WTC11 (cell line): ENCODE measurements at regions not wholly inside any gene's neighbourhood (a gene's known extent, or its start where the extent isn't known, plus 50 kb on each side); places are given as distances from the start of the nearest gene placed in this dataset.

ENCODE experiments used
- ATAC-seq: fragments of 200-7000 bp; cut with Tn5 transposase; 2 replicates; pipeline ENCODE4 v1.10.0; 2021; ENCODE audit warnings: mild to moderate bottlenecking, moderate library complexity
- CTCF ChIA-PET: fragments of 300-600 bp; sonication (Branson Sonifier 250); formaldehyde crosslinking; loops from one replicate; lab custom pipeline; 2021; ENCODE audit warnings: antibody characterized with exemption; lab: Charles Lee
- POLR2A ChIA-PET: fragments of 350-600 bp; sonication (Branson Sonifier 250); formaldehyde crosslinking; loops from one replicate; lab custom pipeline; 2021; ENCODE audit warnings: antibody characterized with exemption; lab: Charles Lee
- DNase-seq: peaks from one replicate; pipeline ENCODE4 v3.0.0; 2021; ENCODE audit warnings: low spot score
- H3K27ac Mint-ChIP-seq: 2 replicates; pipeline ENCODE4 v1.8.0; 2021; ENCODE audit warnings: mixed read lengths
- H3K27me3 Mint-ChIP-seq: 2 replicates; pipeline ENCODE4 v1.8.0; 2021; ENCODE audit warnings: low read depth, mild to moderate bottlenecking, moderate library complexity, mixed read lengths
- H3K36me3 Mint-ChIP-seq: 2 replicates; pipeline ENCODE4 v1.8.0; 2021; ENCODE audit warnings: mixed read lengths
- H3K4me1 Mint-ChIP-seq: 2 replicates; pipeline ENCODE4 v1.8.0; 2022; ENCODE audit warnings: mixed read lengths
- H3K4me3 Mint-ChIP-seq: 2 replicates; pipeline ENCODE4 v1.8.0; 2021; ENCODE audit warnings: mild to moderate bottlenecking, moderate library complexity, mixed read lengths
- H3K9me3 Mint-ChIP-seq: 2 replicates; pipeline ENCODE4 v1.8.0; 2021; ENCODE audit warnings: mixed read lengths
- CDX4 ChIP-seq: fragments of 250-450 bp; sonication (Bioruptor Pico); IDR thresholded peaks from 2 replicates; pipeline ENCODE4 v1.9.0; 2021; ENCODE audit warnings: moderate library complexity, mild to moderate bottlenecking, inconsistent platforms, borderline replicate concordance
- GABPB1 ChIP-seq: sonication (generic); formaldehyde crosslinking; IDR thresholded peaks from 2 replicates; pipeline ENCODE4 v1.8.1; 2023; ENCODE audit warnings: mild to moderate bottlenecking, missing genetic modification reagents
- GTF2I ChIP-seq: fragments of 250-450 bp; sonication (Bioruptor Pico); conservative IDR thresholded peaks from 2 replicates; pipeline ENCODE4 v1.4.0; 2021; ENCODE audit warnings: mild to moderate bottlenecking
- IRF2 ChIP-seq: sonication (generic); formaldehyde crosslinking; IDR thresholded peaks from 2 replicates; pipeline ENCODE4 v1.8.0; 2022; ENCODE audit warnings: low read depth, missing genetic modification reagents, borderline replicate concordance
- MYBL2 ChIP-seq: sonication (generic); formaldehyde crosslinking; IDR thresholded peaks from 2 replicates; pipeline ENCODE4 v1.8.1; 2023; ENCODE audit warnings: mild to moderate bottlenecking, moderate library complexity, missing genetic modification reagents
- NFE2L1 ChIP-seq: sonication (generic); formaldehyde crosslinking; IDR thresholded peaks from 2 replicates; pipeline ENCODE4 v1.8.1; 2023; ENCODE audit warnings: missing genetic modification reagents
- NR1H2 ChIP-seq: sonication (generic); formaldehyde crosslinking; IDR thresholded peaks from 2 replicates; pipeline ENCODE4 v1.9.0; 2021; ENCODE audit warnings: mild to moderate bottlenecking, moderate library complexity, missing genetic modification reagents
- RELA ChIP-seq: sonication (generic); formaldehyde crosslinking; IDR thresholded peaks from 2 replicates; pipeline ENCODE4 v1.8.1; 2022; ENCODE audit warnings: missing genetic modification reagents, mild to moderate bottlenecking, borderline replicate concordance
- ZBTB21 ChIP-seq: sonication (generic); formaldehyde crosslinking; IDR thresholded peaks from 2 replicates; pipeline ENCODE4 v1.8.1; 2023; ENCODE audit warnings: mild to moderate bottlenecking, missing genetic modification reagents, borderline replicate concordance
- ZNF121 ChIP-seq: sonication (generic); formaldehyde crosslinking; IDR thresholded peaks from 2 replicates; pipeline ENCODE4 v1.8.0; 2023; ENCODE audit warnings: missing genetic modification reagents
- ZNF317 ChIP-seq: sonication (generic); formaldehyde crosslinking; IDR thresholded peaks from 2 replicates; pipeline ENCODE4 v1.8.1; 2023; ENCODE audit warnings: low read depth, mild to moderate bottlenecking, moderate library complexity, missing genetic modification reagents, borderline replicate concordance
- ZNF671 ChIP-seq: fragments of 250-450 bp; sonication (Bioruptor Pico); IDR thresholded peaks from 2 replicates; pipeline ENCODE4 v1.8.0; 2021; ENCODE audit warnings: mild to moderate bottlenecking
- TF ChIP-seq, protein P1 (sequence below): sonication (generic); formaldehyde crosslinking; IDR thresholded peaks from 2 replicates; pipeline ENCODE4 v1.8.0; 2023; ENCODE audit warnings: missing genetic modification reagents, mild to moderate bottlenecking, borderline replicate concordance
- TF ChIP-seq, protein P2 (sequence below): sonication (generic); formaldehyde crosslinking; IDR thresholded peaks from 2 replicates; pipeline ENCODE4 v1.8.1; 2022; ENCODE audit warnings: missing genetic modification reagents, borderline replicate concordance
- TF ChIP-seq, protein P3 (sequence below): sonication (generic); formaldehyde crosslinking; IDR thresholded peaks from 2 replicates; pipeline ENCODE4 v1.8.1; 2023; ENCODE audit warnings: mild to moderate bottlenecking, missing genetic modification reagents, borderline replicate concordance
- TF ChIP-seq, protein P4 (sequence below): fragments of 200-600 bp; IDR thresholded peaks from 2 replicates; pipeline ENCODE4 v1.8.0; 2022; ENCODE audit warnings: antibody characterized with exemption

- TF ChIP-seq GTF2I (CRISPR knock-in tag): no peak
Measured at GRCh38 chr1:187078916-187079315, 250.2 kb downstream of the PLA2G4A start (continued).

DNA sequence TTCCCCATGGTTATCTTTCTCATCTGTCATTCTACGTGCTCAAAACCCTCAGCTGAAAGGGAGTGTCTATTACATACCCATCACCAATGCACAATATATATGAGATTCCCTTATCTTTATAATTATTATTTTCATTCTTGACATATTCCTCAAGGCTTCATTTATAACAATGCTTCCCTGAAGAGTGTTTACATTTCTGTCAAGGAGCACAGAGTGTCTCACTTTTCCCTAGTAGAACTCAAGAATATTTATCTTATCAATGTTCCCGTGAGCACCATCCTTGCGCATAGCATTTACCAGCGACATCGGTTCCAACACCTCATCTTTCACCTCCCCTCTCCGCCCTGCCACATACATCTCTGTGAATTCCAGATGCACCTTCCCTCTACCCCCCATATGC, 250.6 kb downstream of the PLA2G4A start:
- H3K36me3 Mint-ChIP-seq: no peaks in the 10 kb centered on the region
- no peaks in the 10 kb centered on the region for H3K4me1 Mint-ChIP-seq
- no peaks in the 10 kb centered on the region for H3K27me3 Mint-ChIP-seq
- no peak for DNase-seq
- TF ChIP-seq, protein P1, sequence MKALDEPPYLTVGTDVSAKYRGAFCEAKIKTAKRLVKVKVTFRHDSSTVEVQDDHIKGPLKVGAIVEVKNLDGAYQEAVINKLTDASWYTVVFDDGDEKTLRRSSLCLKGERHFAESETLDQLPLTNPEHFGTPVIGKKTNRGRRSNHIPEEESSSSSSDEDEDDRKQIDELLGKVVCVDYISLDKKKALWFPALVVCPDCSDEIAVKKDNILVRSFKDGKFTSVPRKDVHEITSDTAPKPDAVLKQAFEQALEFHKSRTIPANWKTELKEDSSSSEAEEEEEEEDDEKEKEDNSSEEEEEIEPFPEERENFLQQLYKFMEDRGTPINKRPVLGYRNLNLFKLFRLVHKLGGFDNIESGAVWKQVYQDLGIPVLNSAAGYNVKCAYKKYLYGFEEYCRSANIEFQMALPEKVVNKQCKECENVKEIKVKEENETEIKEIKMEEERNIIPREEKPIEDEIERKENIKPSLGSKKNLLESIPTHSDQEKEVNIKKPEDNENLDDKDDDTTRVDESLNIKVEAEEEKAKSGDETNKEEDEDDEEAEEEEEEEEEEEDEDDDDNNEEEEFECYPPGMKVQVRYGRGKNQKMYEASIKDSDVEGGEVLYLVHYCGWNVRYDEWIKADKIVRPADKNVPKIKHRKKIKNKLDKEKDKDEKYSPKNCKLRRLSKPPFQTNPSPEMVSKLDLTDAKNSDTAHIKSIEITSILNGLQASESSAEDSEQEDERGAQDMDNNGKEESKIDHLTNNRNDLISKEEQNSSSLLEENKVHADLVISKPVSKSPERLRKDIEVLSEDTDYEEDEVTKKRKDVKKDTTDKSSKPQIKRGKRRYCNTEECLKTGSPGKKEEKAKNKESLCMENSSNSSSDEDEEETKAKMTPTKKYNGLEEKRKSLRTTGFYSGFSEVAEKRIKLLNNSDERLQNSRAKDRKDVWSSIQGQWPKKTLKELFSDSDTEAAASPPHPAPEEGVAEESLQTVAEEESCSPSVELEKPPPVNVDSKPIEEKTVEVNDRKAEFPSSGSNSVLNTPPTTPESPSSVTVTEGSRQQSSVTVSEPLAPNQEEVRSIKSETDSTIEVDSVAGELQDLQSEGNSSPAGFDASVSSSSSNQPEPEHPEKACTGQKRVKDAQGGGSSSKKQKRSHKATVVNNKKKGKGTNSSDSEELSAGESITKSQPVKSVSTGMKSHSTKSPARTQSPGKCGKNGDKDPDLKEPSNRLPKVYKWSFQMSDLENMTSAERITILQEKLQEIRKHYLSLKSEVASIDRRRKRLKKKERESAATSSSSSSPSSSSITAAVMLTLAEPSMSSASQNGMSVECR (CRISPR knock-in tag): no peak
- TF ChIP-seq GABPB1 (no peak), ZNF121 (CRISPR knock-in tag) (no peak), RELA (CRISPR knock-in tag) (no peak), ZBTB21 (CRISPR knock-in tag) (no peak), ZNF317 (CRISPR knock-in tag) (no peak), ZNF671 (CRISPR knock-in tag) (no peak), CDX4 (no peak), NR1H2 (CRISPR knock-in tag) (no peak), MYBL2 (CRISPR knock-in tag) (no peak), NFE2L1 (no peak), IRF2 (no peak)
- TF ChIP-seq, protein P2, sequence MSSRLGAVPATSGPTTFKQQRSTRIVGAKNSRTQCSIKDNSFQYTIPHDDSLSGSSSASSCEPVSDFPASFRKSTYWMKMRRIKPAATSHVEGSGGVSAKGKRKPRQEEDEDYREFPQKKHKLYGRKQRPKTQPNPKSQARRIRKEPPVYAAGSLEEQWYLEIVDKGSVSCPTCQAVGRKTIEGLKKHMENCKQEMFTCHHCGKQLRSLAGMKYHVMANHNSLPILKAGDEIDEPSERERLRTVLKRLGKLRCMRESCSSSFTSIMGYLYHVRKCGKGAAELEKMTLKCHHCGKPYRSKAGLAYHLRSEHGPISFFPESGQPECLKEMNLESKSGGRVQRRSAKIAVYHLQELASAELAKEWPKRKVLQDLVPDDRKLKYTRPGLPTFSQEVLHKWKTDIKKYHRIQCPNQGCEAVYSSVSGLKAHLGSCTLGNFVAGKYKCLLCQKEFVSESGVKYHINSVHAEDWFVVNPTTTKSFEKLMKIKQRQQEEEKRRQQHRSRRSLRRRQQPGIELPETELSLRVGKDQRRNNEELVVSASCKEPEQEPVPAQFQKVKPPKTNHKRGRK (CRISPR knock-in tag): no peak
- TF ChIP-seq, protein P3, sequence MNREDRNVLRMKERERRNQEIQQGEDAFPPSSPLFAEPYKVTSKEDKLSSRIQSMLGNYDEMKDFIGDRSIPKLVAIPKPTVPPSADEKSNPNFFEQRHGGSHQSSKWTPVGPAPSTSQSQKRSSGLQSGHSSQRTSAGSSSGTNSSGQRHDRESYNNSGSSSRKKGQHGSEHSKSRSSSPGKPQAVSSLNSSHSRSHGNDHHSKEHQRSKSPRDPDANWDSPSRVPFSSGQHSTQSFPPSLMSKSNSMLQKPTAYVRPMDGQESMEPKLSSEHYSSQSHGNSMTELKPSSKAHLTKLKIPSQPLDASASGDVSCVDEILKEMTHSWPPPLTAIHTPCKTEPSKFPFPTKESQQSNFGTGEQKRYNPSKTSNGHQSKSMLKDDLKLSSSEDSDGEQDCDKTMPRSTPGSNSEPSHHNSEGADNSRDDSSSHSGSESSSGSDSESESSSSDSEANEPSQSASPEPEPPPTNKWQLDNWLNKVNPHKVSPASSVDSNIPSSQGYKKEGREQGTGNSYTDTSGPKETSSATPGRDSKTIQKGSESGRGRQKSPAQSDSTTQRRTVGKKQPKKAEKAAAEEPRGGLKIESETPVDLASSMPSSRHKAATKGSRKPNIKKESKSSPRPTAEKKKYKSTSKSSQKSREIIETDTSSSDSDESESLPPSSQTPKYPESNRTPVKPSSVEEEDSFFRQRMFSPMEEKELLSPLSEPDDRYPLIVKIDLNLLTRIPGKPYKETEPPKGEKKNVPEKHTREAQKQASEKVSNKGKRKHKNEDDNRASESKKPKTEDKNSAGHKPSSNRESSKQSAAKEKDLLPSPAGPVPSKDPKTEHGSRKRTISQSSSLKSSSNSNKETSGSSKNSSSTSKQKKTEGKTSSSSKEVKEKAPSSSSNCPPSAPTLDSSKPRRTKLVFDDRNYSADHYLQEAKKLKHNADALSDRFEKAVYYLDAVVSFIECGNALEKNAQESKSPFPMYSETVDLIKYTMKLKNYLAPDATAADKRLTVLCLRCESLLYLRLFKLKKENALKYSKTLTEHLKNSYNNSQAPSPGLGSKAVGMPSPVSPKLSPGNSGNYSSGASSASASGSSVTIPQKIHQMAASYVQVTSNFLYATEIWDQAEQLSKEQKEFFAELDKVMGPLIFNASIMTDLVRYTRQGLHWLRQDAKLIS: no peak
- TF ChIP-seq, protein P4, sequence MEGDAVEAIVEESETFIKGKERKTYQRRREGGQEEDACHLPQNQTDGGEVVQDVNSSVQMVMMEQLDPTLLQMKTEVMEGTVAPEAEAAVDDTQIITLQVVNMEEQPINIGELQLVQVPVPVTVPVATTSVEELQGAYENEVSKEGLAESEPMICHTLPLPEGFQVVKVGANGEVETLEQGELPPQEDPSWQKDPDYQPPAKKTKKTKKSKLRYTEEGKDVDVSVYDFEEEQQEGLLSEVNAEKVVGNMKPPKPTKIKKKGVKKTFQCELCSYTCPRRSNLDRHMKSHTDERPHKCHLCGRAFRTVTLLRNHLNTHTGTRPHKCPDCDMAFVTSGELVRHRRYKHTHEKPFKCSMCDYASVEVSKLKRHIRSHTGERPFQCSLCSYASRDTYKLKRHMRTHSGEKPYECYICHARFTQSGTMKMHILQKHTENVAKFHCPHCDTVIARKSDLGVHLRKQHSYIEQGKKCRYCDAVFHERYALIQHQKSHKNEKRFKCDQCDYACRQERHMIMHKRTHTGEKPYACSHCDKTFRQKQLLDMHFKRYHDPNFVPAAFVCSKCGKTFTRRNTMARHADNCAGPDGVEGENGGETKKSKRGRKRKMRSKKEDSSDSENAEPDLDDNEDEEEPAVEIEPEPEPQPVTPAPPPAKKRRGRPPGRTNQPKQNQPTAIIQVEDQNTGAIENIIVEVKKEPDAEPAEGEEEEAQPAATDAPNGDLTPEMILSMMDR: no peak
- no peak overlapping the region for H3K27ac Mint-ChIP-seq
- no peak overlapping the region for H3K4me3 Mint-ChIP-seq
- H3K9me3 Mint-ChIP-seq: peaks cover 7% of the 10 kb centered on the region
- ATAC-seq: no peak
- ChIA-PET POLR2A (no interaction called here), CTCF (no interaction called here)
